Body of pancreas (tissue), 4 donors: ENCODE measurements at regions not wholly inside any gene's neighbourhood (a gene's known extent, or its start where the extent isn't known, plus 50 kb on each side); places are given as distances from the start of the nearest gene placed in this dataset.
"Not testable (repeated sequence)": the region's sequence is repeated elsewhere in the genome, so short reads cannot be mapped to it uniquely, and the experiment has no call there.

ENCODE experiments used
- CTCF ChIP-seq, 7 experiments: fragments of 450-650 bp in 4 of 7; fragments of 200-600 bp in 3 of 7; sonication (generic) in 3 of 7; IDR thresholded peaks; one replicate each; pipeline ENCODE4 v1.5.1; 2016 to 2019; ENCODE audit warnings: antibody characterized with exemption in 7 of 7
- POLR2A ChIP-seq, 3 donors: fragments of 450-650 bp; IDR thresholded peaks; one replicate each; pipeline ENCODE4 v1.6.1; 2016; ENCODE audit warnings: antibody characterized with exemption in 3 of 3, mild to moderate bottlenecking in 2 of 3

- TF ChIP-seq CTCF, POLR2A (IDR thresholded peaks at IDR 0.05): not testable (repeated sequence)
These were observed 355.7 kb downstream of the KCNJ2 start for GRCh38 chr17:70525035-70525434.
